IPS-15b (cell line): ENCODE measurements at regions not wholly inside any gene's neighbourhood (a gene's known extent, or its start where the extent isn't known, plus 50 kb on each side); places are given as distances from the start of the nearest gene placed in this dataset.

Source experiments
- H3K27me3 ChIP-seq: one replicate; pipeline ENCODE4 v1.6.1; 2013; ENCODE audit warnings: low read length; ENCODE audit not compliant: control insufficient read depth, insufficient read depth
- H3K36me3 ChIP-seq: one replicate; pipeline ENCODE4 v1.6.1; 2013; ENCODE audit warnings: low read length; ENCODE audit not compliant: control insufficient read depth, insufficient read depth
- H3K4me1 ChIP-seq: one replicate; pipeline ENCODE4 v1.6.1; 2013; ENCODE audit warnings: mild to moderate bottlenecking, low read length; ENCODE audit not compliant: control insufficient read depth, insufficient read depth
- H3K4me3 ChIP-seq: one replicate; pipeline ENCODE4 v1.5.1; 2013; ENCODE audit warnings: low read depth, low read length
- H3K9ac ChIP-seq: one replicate; pipeline ENCODE4 v1.6.1; 2013; ENCODE audit warnings: low read depth, mild to moderate bottlenecking, low read length
- H3K9me3 ChIP-seq: one replicate; pipeline ENCODE4 v1.6.1; 2013; ENCODE audit warnings: mild to moderate bottlenecking, low read length; ENCODE audit not compliant: control insufficient read depth, insufficient read depth

DNA sequence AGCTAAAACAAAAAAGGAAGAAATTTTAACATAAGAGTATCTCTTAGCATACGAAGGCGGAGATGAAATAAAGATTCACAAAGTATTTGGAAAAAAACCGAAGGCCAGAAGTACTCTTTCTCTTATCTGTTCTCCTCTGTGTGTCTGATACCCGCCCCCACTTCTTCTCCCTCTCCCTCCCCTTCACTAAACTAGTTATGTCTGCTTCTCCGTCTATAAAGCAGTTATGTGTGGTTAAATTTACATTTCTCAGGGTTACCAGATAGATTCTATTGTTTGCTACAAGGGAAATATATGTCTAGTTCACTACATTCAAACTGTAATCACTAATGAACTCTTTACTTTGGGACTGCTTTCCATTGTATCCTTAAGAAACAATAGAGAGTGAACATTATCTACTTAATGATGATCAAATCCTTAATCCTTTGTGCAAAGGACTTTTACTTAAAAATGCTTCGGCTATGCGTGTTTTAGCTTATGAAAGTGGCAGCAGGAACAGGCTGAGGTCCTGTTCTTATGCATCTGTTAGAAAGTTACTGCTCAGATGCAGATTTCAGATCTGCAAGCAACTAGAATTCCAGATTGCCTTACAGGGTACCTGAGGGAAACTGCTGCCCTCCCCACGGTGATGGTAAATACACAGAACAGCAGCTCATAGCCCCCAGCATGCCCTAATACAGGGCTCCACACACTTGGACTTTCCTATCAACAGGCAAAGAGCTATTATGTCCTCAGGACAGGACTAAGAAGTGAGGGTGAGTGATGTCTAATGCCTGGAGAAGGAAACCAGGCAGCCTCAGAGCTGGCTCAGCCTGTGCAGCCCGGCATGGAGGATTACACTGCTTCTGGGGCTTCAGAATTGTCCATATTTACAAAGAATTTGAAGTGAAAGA lies 273.3 kb downstream of the FZD1 start:
- no peaks in the 10 kb centered on the region for H3K27me3 ChIP-seq
- H3K9me3 ChIP-seq, result no peaks in the 10 kb centered on the region
- no peaks in the 10 kb centered on the region for H3K4me1 ChIP-seq
- H3K36me3 ChIP-seq, result no peaks in the 10 kb centered on the region
- no peak overlapping the region for H3K4me3 ChIP-seq
- H3K9ac ChIP-seq, result no peak overlapping the region

DNA sequence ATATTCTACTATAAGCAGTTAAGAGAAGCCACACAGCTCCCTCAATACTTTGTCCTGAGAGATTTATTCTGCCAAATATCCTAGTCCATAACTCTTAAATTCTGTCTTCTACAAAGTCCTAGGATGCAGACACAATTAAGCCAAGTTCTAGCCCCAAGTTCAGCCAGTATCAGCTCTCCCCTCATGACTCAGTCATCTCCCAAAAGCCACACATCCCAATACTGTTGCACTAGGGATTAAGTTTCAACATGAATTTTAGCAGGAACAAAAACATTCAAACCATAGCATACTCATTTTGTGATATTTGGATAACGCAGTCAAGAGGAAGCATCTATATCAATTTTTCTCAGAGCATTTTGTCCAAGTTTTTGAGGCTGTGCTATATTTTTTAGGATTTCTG lies 277.4 kb downstream of the FZD1 start:
- H3K27me3 ChIP-seq, result no peaks in the 10 kb centered on the region
- H3K4me1 ChIP-seq, result no peaks in the 10 kb centered on the region
- no peak overlapping the region for H3K4me3 ChIP-seq
- H3K9me3 ChIP-seq, result no peaks in the 10 kb centered on the region
- H3K36me3 ChIP-seq, result no peaks in the 10 kb centered on the region
- no peak overlapping the region for H3K9ac ChIP-seq

DNA sequence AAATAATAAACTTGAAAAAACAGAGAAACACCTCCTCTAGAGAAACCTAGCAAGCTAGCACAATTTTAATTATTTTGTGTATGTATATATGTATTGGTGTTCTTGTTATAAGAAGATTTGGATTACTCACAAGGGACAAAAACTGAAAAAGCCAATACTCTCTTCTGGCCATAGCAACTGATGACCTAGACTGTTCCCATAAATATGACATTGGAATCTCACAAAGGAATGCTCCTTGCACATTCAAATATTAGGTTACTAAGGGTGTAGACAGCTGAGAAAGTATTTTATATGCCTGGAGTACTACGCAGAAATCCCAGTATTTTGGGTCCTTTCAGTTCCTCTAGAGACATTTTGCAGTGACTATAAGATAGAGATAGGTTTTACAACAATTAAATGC lies 279.4 kb downstream of the FZD1 start:
- no peak overlapping the region for H3K4me3 ChIP-seq
- H3K4me1 ChIP-seq, result no peaks in the 10 kb centered on the region
- no peaks in the 10 kb centered on the region for H3K27me3 ChIP-seq
- no peaks in the 10 kb centered on the region for H3K36me3 ChIP-seq
- no peak overlapping the region for H3K9ac ChIP-seq
- H3K9me3 ChIP-seq, result no peaks in the 10 kb centered on the region

DNA sequence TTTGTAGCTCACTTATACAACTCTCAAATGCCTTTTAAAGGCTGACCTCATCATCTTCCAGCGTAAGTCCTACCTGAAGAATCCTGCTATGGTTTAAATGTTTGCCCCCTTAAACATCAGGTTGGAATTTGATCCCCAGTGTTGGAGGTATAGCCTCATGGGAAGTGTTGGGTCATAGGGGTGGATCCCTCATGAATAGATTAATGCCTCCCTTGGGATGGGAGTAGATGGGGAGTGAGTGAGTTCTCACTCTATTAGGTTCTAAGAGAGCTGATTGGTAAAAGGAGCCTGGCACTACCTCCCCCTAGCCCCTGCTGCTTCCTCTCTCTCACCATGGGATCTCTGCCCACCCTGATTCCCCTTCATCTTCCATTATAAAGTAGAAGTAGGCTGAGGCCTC lies 285.6 kb downstream of the FZD1 start:
- H3K9ac ChIP-seq, result no peak overlapping the region
- H3K9me3 ChIP-seq, result no peaks in the 10 kb centered on the region
- H3K4me3 ChIP-seq, result no peak overlapping the region
- H3K4me1 ChIP-seq, result no peaks in the 10 kb centered on the region
- H3K36me3 ChIP-seq, result no peaks in the 10 kb centered on the region
- H3K27me3 ChIP-seq, result no peaks in the 10 kb centered on the region

DNA sequence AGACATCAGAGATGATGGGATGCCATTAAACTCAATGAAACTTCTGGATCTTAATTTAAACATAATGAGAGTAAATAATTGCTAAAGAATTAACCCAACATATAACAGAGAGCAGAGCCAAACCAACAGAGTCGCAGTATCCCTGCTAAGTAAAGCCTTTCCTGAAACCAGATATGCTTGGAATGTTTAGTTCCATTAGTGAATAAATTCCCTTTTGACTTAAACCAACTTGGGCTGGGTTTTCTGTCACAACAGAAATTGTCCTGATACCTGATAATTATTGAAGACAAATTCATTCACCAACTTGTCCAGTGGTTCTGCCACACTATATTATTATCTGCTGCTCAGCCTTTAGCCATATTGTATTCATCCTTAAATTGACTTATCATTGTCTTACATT lies 286.7 kb downstream of the FZD1 start:
- Histone ChIP-seq H3K27me3 (no peaks in the 10 kb centered on the region), H3K9ac (no peak overlapping the region), H3K36me3 (no peaks in the 10 kb centered on the region), H3K4me1 (no peaks in the 10 kb centered on the region), H3K9me3 (no peaks in the 10 kb centered on the region), H3K4me3 (no peak overlapping the region)

DNA sequence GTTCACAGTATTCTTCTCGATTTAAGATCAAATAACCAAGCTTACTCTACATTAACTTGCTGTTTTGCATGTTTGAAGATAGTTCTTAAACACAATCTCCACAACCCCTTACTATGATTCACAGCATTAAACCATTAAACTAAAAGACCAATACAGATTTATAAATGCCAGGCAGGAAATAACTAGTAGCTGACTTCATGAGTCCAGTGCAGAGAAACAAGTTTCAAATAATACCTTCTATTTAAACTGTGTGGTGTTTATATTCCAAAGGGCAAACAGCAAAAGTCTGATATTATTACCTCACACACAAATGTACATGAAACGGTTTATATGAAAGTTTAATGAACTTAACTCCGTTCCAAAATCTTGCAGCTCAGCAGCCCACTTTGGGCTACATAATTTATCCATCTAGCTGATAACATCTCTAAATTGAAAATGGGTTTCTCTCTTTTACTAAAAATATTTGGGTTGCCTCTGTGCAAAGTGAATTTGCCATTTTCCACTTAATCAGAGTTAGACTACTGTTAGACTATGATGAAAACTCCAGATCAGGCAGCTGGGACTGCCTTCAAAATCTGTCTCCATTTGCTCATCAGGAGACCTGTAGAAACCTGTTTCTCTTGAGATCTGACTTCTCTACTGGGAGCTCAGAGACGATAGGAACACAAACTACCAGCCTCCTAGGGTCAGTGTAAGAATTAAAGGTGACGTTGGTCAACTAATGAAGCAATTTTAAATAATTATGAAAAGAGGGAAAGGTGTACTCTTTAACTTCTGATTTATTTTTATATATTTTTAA lies 287.3 kb downstream of the FZD1 start:
- Histone ChIP-seq H3K4me1 (no peaks in the 10 kb centered on the region), H3K9me3 (no peaks in the 10 kb centered on the region), H3K36me3 (no peaks in the 10 kb centered on the region), H3K4me3 (no peak overlapping the region), H3K27me3 (no peaks in the 10 kb centered on the region), H3K9ac (no peak overlapping the region)

DNA sequence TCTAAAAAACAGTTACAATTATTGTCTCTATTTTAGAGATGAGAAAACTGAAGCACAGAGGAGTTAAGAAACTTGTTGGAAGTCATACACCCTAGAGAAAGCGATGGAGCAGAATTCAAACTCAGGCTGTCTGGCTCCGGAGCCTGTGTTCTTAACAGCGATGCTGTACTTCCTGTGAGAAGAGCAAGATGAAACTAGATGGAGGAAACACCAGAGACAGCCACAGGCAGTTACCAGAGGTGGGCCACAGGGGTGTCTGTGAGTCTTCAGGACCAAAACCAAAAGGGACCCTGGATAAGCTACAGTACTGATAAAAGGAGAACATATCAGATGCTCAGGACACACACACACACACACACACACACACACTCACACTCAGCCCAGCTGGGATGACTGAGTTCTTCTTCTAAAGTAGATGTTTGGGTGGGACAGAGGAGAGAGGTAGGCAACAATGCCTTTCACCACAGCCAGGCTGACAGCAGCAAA lies 289.2 kb downstream of the FZD1 start:
- H3K9me3 ChIP-seq, result no peaks in the 10 kb centered on the region
- H3K4me1 ChIP-seq, result no peaks in the 10 kb centered on the region
- H3K9ac ChIP-seq, result no peak overlapping the region
- H3K27me3 ChIP-seq, result no peaks in the 10 kb centered on the region
- no peaks in the 10 kb centered on the region for H3K36me3 ChIP-seq
- H3K4me3 ChIP-seq, result no peak overlapping the region

DNA sequence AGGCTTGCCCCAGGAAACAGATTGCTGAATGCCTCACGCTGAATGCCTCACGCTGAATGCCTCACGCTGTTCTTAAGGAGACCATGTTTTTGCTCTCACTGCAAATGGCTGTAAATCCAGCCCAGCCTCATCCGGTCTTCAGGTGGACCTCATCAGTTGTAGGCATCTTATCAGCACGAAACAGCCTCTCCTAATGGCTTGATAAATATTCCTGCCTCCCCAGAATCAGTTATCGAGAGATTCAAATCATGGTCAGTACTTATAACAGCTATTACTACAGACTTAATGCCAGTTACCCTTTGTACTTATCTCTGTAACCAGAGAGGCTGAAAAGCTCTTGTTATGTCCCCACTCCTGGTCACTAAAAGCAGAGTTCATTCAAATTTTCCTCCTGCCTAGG lies 290.6 kb downstream of the FZD1 start:
- Histone ChIP-seq H3K9me3 (no peaks in the 10 kb centered on the region), H3K27me3 (no peaks in the 10 kb centered on the region), H3K4me1 (no peaks in the 10 kb centered on the region), H3K4me3 (no peak overlapping the region), H3K36me3 (no peaks in the 10 kb centered on the region), H3K9ac (no peak overlapping the region)

DNA sequence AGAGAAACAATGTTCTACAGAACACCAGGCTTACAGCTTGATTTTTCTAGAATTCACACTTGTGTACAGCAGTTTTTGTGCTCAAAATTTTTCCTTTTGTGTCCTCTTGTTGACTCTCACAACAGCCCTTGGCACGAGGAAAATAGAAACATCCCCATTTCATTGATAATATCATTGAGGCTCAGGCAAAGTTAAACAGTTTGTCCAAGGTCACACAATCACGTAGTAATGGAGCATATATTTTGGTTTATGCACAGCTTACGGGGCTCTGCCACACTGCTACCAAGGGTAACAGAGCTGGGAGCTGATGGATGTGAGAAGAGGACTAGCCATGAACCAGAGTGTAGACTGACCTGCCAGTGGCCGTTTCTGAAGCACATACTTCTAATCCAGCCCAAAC lies 292.0 kb downstream of the FZD1 start:
- Histone ChIP-seq H3K9ac (no peak overlapping the region), H3K36me3 (no peaks in the 10 kb centered on the region), H3K27me3 (no peaks in the 10 kb centered on the region), H3K9me3 (no peaks in the 10 kb centered on the region), H3K4me1 (no peaks in the 10 kb centered on the region), H3K4me3 (no peak overlapping the region)

DNA sequence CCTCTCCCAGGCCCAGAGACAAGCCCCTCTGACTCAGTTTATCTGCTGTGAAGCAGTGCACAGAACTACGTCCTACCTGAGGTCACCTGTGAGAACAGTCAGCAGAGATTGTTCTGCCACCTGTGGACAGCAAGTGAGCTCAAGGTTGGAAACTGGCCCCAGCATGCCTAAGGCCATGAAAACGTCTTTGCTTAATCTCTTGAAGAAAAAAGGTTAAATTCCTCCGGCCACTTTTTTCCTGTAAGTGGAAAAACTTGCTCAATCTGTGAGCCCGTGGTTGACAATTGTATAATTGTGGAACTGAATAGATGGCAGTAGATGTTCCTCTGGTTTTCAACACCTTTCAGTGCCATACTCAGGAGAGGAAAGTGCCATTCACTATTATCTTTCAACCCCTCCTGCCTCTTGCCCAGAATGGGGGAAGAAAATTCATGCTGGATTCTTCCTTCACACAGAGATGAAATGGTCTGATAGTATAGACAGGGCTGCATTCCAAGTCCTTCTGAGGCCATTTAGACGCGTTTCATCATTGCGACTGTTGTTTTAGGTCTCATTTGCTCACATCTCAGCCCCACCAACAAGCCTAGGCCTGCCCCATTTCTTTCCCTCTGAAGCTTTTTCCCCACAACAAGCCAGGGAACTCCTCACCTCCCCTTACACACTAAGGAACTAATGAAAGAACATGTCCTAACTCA lies 292.9 kb downstream of the FZD1 start:
- Histone ChIP-seq H3K4me3 (no peak overlapping the region), H3K4me1 (no peaks in the 10 kb centered on the region), H3K9ac (no peak overlapping the region), H3K9me3 (no peaks in the 10 kb centered on the region), H3K27me3 (no peaks in the 10 kb centered on the region), H3K36me3 (no peaks in the 10 kb centered on the region)

DNA sequence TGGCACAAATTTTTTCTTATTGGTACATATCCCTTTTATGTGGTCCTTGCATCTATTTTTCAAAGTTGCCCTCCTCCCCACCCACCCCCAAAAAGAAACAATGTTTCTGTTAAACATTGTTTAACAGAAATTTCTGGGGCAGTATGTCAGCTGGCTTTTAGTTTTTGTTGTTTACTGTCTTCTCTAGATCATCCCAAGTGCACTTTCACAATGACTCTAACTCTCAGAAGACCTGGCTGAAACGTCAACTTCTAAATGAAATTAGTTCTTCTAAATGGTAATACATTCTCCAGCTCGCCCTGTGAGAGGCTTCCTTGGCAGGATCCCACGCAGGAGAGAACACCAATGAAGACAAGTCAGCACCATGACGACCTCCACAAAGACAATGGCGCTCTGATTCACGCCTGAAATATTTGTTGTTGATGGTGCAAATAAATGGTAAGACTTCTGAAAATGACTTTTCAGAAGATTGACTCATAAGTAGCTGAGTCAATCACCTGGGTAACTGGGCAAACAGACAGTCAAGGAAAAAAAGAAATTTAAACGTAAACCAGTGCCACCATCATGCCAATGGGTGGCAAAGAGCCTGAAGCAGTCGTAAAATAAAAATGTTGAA lies 293.7 kb downstream of the FZD1 start:
- Histone ChIP-seq H3K9ac (no peak overlapping the region), H3K4me3 (no peak overlapping the region), H3K4me1 (no peaks in the 10 kb centered on the region), H3K27me3 (no peaks in the 10 kb centered on the region), H3K36me3 (no peaks in the 10 kb centered on the region), H3K9me3 (no peaks in the 10 kb centered on the region)
